IMR-90 (cell line): ENCODE measurements at regions not wholly inside any gene's neighbourhood (a gene's known extent, or its start where the extent isn't known, plus 50 kb on each side); places are given as distances from the start of the nearest gene placed in this dataset.

Experiments
- ATAC-seq: fragments of 200-7000 bp; cut with Tn5 transposase; 2 replicates; pipeline ENCODE4 v1.9.1; 2020; ENCODE audit warnings: low read depth, mild to moderate bottlenecking, moderate library complexity
- BruUV-seq: library from RNA; stranded (reverse); fragments of 400-500 nt; replicated peaks from 2 replicates; lab custom pipeline; 2021; lab: Mats Ljungman, UMichigan
- CTCF ChIA-PET: fragments of 300-600 bp; formaldehyde crosslinking; extraction: SDS; loops from one replicate; lab custom pipeline; 2021; ENCODE audit warnings: antibody characterized with exemption; lab: Yijun Ruan, JAX
- POLR2A ChIA-PET: fragments of 300-600 bp; sonication (Branson Sonifier 250); formaldehyde crosslinking; loops from one replicate; lab custom pipeline; 2022; ENCODE audit warnings: antibody characterized with exemption; ENCODE audit not compliant: unreplicated experiment; lab: Charles Lee
- DNase-seq: peaks from one replicate; pipeline ENCODE4 v3.0.0; 2013
- H2AFZ ChIP-seq: replicated peaks from 2 replicates; pipeline ENCODE3; 2013; ENCODE audit warnings: low read length, mild to moderate bottlenecking; ENCODE audit not compliant: poor library complexity
- H2AK5ac ChIP-seq: 2 replicates; pipeline ENCODE4 v1.6.1; 2013; ENCODE audit warnings: low read depth, low read length, inconsistent platforms
- H2AK9ac ChIP-seq: replicated peaks from 2 replicates; pipeline ENCODE3; 2013; ENCODE audit warnings: mild to moderate bottlenecking, low read depth, low read length, moderate library complexity; ENCODE audit not compliant: poor library complexity
- H2BK120ac ChIP-seq: 2 replicates; pipeline ENCODE4 v1.6.1; 2013; ENCODE audit warnings: low read depth, low read length, inconsistent platforms
- H2BK15ac ChIP-seq: 3 replicates; pipeline ENCODE4 v1.6.1; 2013; ENCODE audit warnings: low read depth, low read length, inconsistent platforms
- H2BK20ac ChIP-seq: 2 replicates; pipeline ENCODE4 v1.6.1; 2013; ENCODE audit warnings: low read depth, mild to moderate bottlenecking, inconsistent platforms, low read length, moderate library complexity
- H2BK5ac ChIP-seq: 2 replicates; pipeline ENCODE4 v1.6.1; 2013; ENCODE audit warnings: mild to moderate bottlenecking, low read depth, low read length, inconsistent platforms; ENCODE audit not compliant: poor library complexity, severe bottlenecking
- H3K14ac ChIP-seq: replicated peaks from 2 replicates; pipeline ENCODE4 v1.6.1; 2013; ENCODE audit warnings: low read depth, low read length, inconsistent platforms
- H3K18ac ChIP-seq: 2 replicates; pipeline ENCODE4 v1.6.1; 2013; ENCODE audit warnings: low read depth, low read length, control low read depth
- H3K23ac ChIP-seq: 2 replicates; pipeline ENCODE4 v1.6.1; 2013; ENCODE audit warnings: low read depth, low read length, inconsistent platforms
- H3K27ac ChIP-seq: 2 replicates; pipeline ENCODE4 v1.5.1; 2013; ENCODE audit warnings: mild to moderate bottlenecking, control low read depth, low read length; ENCODE audit not compliant: insufficient read depth
- H3K27me3 ChIP-seq: 2 replicates; pipeline ENCODE4 v1.6.1; 2013; ENCODE audit warnings: low read length; ENCODE audit not compliant: control insufficient read depth, insufficient read depth
- H3K36me3 ChIP-seq: 2 replicates; pipeline ENCODE4 v1.6.1; 2013; ENCODE audit warnings: low read length, mixed read lengths; ENCODE audit not compliant: control insufficient read depth, insufficient read depth
- H3K4ac ChIP-seq: 2 replicates; pipeline ENCODE4 v1.6.1; 2013; ENCODE audit warnings: low read depth, low read length, inconsistent platforms
- H3K4me1 ChIP-seq: 2 replicates; pipeline ENCODE4 v1.6.1; 2013; ENCODE audit warnings: low read length, mixed read lengths; ENCODE audit not compliant: control insufficient read depth, insufficient read depth
- H3K4me2 ChIP-seq: 2 replicates; pipeline ENCODE4 v1.6.1; 2013; ENCODE audit warnings: low read depth, mild to moderate bottlenecking, control low read depth, low read length, moderate library complexity
- H3K4me3 ChIP-seq: 2 replicates; pipeline ENCODE4 v1.5.1; 2013; ENCODE audit warnings: low read depth, mild to moderate bottlenecking, control low read depth, low read length, moderate library complexity; ENCODE audit not compliant: insufficient read depth
- H3K56ac ChIP-seq: 2 replicates; pipeline ENCODE4 v1.6.1; 2013; ENCODE audit warnings: low read length, inconsistent platforms; ENCODE audit not compliant: insufficient read depth; ENCODE audit errors: extremely low read depth
- H3K79me1 ChIP-seq, 2 experiments: 2 replicates each; pipeline ENCODE4 v1.6.1; 2013; ENCODE audit warnings: low read length in 2 of 2, inconsistent platforms in 1 of 2, low read depth in 1 of 2
- H3K9ac ChIP-seq: 2 replicates; pipeline ENCODE4 v1.6.1; 2013; ENCODE audit warnings: low read depth, low read length, control low read depth
- H3K9me1 ChIP-seq: 2 replicates; pipeline ENCODE4 v1.6.1; 2013; ENCODE audit warnings: low read length, inconsistent platforms; ENCODE audit not compliant: insufficient read depth
- H3K9me3 ChIP-seq: 2 replicates; pipeline ENCODE4 v1.6.1; 2013; ENCODE audit warnings: low read length; ENCODE audit not compliant: control insufficient read depth, insufficient read depth
- H4K20me1 ChIP-seq: 2 replicates; pipeline ENCODE4 v1.6.1; 2013; ENCODE audit warnings: low read length, inconsistent platforms; ENCODE audit not compliant: insufficient read depth
- H4K5ac ChIP-seq: 2 replicates; pipeline ENCODE4 v1.6.1; 2013; ENCODE audit warnings: mild to moderate bottlenecking, low read depth, low read length, control low read depth
- H4K8ac ChIP-seq, 2 experiments: 2 replicates each; pipeline ENCODE4 v1.6.1; 2013; ENCODE audit warnings: low read depth in 2 of 2, low read length in 2 of 2, control low read depth in 1 of 2, inconsistent platforms in 1 of 2
- H4K91ac ChIP-seq: 2 replicates; pipeline ENCODE4 v1.6.1; 2013; ENCODE audit warnings: low read depth, low read length, inconsistent platforms; ENCODE audit not compliant: insufficient read depth
- BHLHE40 ChIP-seq: fragments of 150-350 bp; IDR thresholded peaks from 2 replicates; pipeline ENCODE4 v1.6.1; 2016; ENCODE audit warnings: mild to moderate bottlenecking, low read depth, low read length
- CEBPB ChIP-seq: IDR thresholded peaks from 2 replicates; pipeline ENCODE4 v1.6.1; 2012; ENCODE audit warnings: low read depth, low read length, improper control_type of control experiment
- CHD1 ChIP-seq: IDR thresholded peaks from 2 replicates; pipeline ENCODE4 v1.6.1; 2012; ENCODE audit warnings: low read depth, low read length, improper control_type of control experiment
- CTCF ChIP-seq: conservative IDR thresholded peaks from 2 replicates; pipeline ENCODE4 v1.5.1; 2012; ENCODE audit warnings: mild to moderate bottlenecking, low read depth, low read length, improper control_type of control experiment
- ELK1 ChIP-seq: fragments of 150-350 bp; IDR thresholded peaks from 2 replicates; pipeline ENCODE4 v1.6.1; 2016; ENCODE audit warnings: low read depth, mild to moderate bottlenecking, low read length, moderate library complexity, borderline replicate concordance
- FOS ChIP-seq: fragments of 150-350 bp; IDR thresholded peaks from 2 replicates; pipeline ENCODE4 v1.6.1; 2016; ENCODE audit warnings: low read depth, low read length
- MAFK ChIP-seq: IDR thresholded peaks from 2 replicates; pipeline ENCODE4 v1.6.1; 2012; ENCODE audit warnings: low read depth, low read length, improper control_type of control experiment
- MAZ ChIP-seq: IDR thresholded peaks from 2 replicates; pipeline ENCODE4 v1.6.1; 2012; ENCODE audit warnings: low read depth, mild to moderate bottlenecking, low read length, improper control_type of control experiment, moderate library complexity, borderline replicate concordance
- MXI1 ChIP-seq: IDR thresholded peaks from 2 replicates; pipeline ENCODE4 v1.6.1; 2012; ENCODE audit warnings: low read depth, mild to moderate bottlenecking, low read length, moderate library complexity, borderline replicate concordance
- NFE2L2 ChIP-seq: fragments of 150-350 bp; IDR thresholded peaks from 2 replicates; pipeline ENCODE4 v1.6.1; 2016; ENCODE audit warnings: low read depth, mild to moderate bottlenecking, low read length
- POLR2A ChIP-seq: IDR thresholded peaks from 2 replicates; pipeline ENCODE4 v1.6.1; 2012; ENCODE audit warnings: mild to moderate bottlenecking, low read depth, low read length
- RAD21 ChIP-seq: IDR thresholded peaks from 2 replicates; pipeline ENCODE4 v1.6.1; 2012; ENCODE audit warnings: low read length, improper control_type of control experiment
- RCOR1 ChIP-seq: IDR thresholded peaks from 2 replicates; pipeline ENCODE4 v1.6.1; 2012; ENCODE audit warnings: mild to moderate bottlenecking, low read length, improper control_type of control experiment; ENCODE audit not compliant: insufficient replicate concordance
- RFX5 ChIP-seq: IDR thresholded peaks from 2 replicates; pipeline ENCODE4 v1.8.0; 2012; ENCODE audit warnings: low read depth, mild to moderate bottlenecking, low read length, moderate library complexity
- SMC3 ChIP-seq: fragments of 150-350 bp; IDR thresholded peaks from 2 replicates; pipeline ENCODE4 v1.6.1; 2016; ENCODE audit warnings: low read depth, mild to moderate bottlenecking, antibody characterized with exemption, low read length, moderate library complexity
- USF2 ChIP-seq: fragments of 150-350 bp; IDR thresholded peaks from 2 replicates; pipeline ENCODE4 v1.6.1; 2017; ENCODE audit warnings: mild to moderate bottlenecking, antibody characterized with exemption, low read length, low read depth
- WGBS, 2 experiments: methylation state at CpG; one replicate each; pipeline versions ENCODE4 v1.1.5 to v1.1.7; 2013; ENCODE audit warnings: missing lambda C conversion rate in 2 of 2; ENCODE audit not compliant: insufficient read length in 1 of 2; ENCODE audit errors: extremely low coverage in 2 of 2; 5-methylcytosine and 5-hydroxymethylcytosine counted together
- dilution Hi-C: fragments of 300-500 bp; cut with HindIII; formaldehyde crosslinking; loops from one replicate; pipeline ENCODE4 v1.14.3; 2018; ENCODE audit warnings: low sequenced_read_pairs; ENCODE audit not compliant: unreplicated experiment
- in situ Hi-C: fragments of 300-500 bp; cut with MboI; formaldehyde crosslinking; loops from 3 replicates; pipeline ENCODE4 v1.14.3; 2019; ENCODE audit warnings: low sequenced_read_pairs, inconsistent platforms, mixed read lengths
- intact Hi-C: fragments of 100-400 bp; cut with micrococcal nuclease; formaldehyde crosslinking; loops from 2 replicates; pipeline ENCODE4 v1.10.0; 2022

- no peak overlapping the region for H3K23ac ChIP-seq
- no peak overlapping the region for H3K4ac ChIP-seq
- ChIA-PET POLR2A (no interaction called here), CTCF (no interaction called here)
- no peak overlapping the region for H3K14ac ChIP-seq
- H4K5ac ChIP-seq: no peak overlapping the region
- no peaks in the 10 kb centered on the region for H3K27me3 ChIP-seq
- H2BK120ac ChIP-seq: no peak overlapping the region
- no peak overlapping the region for H4K91ac ChIP-seq
- ATAC-seq: no peak
- no peak overlapping the region for H3K4me3 ChIP-seq
- no peak overlapping the region for H2AK5ac ChIP-seq
- H3K4me2 ChIP-seq: no peak overlapping the region
- intact Hi-C loops: no loop called here
- no peak overlapping the region for H3K18ac ChIP-seq
- TF ChIP-seq SMC3 (no peak), FOS (no peak), POLR2A (no peak), MAZ (no peak), CEBPB (no peak), USF2 (no peak), RFX5 (no peak), BHLHE40 (no peak), ELK1 (no peak), RAD21 (no peak), NFE2L2 (no peak), CHD1 (no peak), MAFK (no peak), CTCF (no peak), RCOR1 (no peak), MXI1 (no peak)
- no peak overlapping the region for H2AK9ac ChIP-seq
- no peak overlapping the region for H2AFZ ChIP-seq
- no peaks in the 10 kb centered on the region for H4K20me1 ChIP-seq
- no peak overlapping the region for H2BK15ac ChIP-seq
- no peaks in the 10 kb centered on the region for H3K79me1 ChIP-seq
- H3K9me1 ChIP-seq: no peaks in the 10 kb centered on the region
- no peaks in the 10 kb centered on the region for H3K4me1 ChIP-seq
- no CpG with 5 or more reads among the region's 2 CpGs for WGBS, 2 experiments
- no peak overlapping the region for H3K56ac ChIP-seq
- H2BK5ac ChIP-seq: no peak overlapping the region
- in situ Hi-C loops: no loop called here
- no TSS peak for BruUV-seq
- DNase-seq: no peak
- H4K8ac ChIP-seq: no peak overlapping the region
- no peaks in the 10 kb centered on the region for H3K9me3 ChIP-seq
- H3K36me3 ChIP-seq: no peaks in the 10 kb centered on the region
- no peak overlapping the region for H3K27ac ChIP-seq
- H3K9ac ChIP-seq: no peak overlapping the region
- no peak overlapping the region for H2BK20ac ChIP-seq
- dilution Hi-C loops: no loop called here
Measured at GRCh38 chr4:121562811-121563210, 134.0 kb downstream of the ANXA5 start.
